SK-N-SH treated with all-trans-retinoic acid at 6 μM for 48 hours (cell line): ENCODE measurements at regions not wholly inside any gene's neighbourhood (a gene's known extent, or its start where the extent isn't known, plus 50 kb on each side); places are given as distances from the start of the nearest gene placed in this dataset.
A peak's percentile ranks its signal among the peaks of the same experiment; 100 is the strongest.

ENCODE experiments used
- ATAC-seq: fragments of 200-7000 bp; cut with Tn5 transposase; 3 replicates; pipeline ENCODE4 v1.9.1; 2020; ENCODE audit warnings: mild to moderate bottlenecking, moderate library complexity
- ARNTL ChIP-seq: fragments of 450-650 bp; formaldehyde crosslinking; IDR thresholded peaks from 2 replicates; pipeline ENCODE4 v1.5.0; 2020; ENCODE audit warnings: low read depth, mild to moderate bottlenecking, moderate library complexity, borderline replicate concordance
- BACH2 ChIP-seq: fragments of 250-450 bp; sonication (Bioruptor Pico); IDR thresholded peaks from 2 replicates; pipeline ENCODE4 v1.9.0; 2021; ENCODE audit warnings: mild to moderate bottlenecking, borderline replicate concordance
- CREB5 ChIP-seq: fragments of 250-450 bp; sonication (Bioruptor Pico); IDR thresholded peaks from 2 replicates; pipeline ENCODE4 v1.5.1; 2020; ENCODE audit warnings: low read depth, mild to moderate bottlenecking, moderate library complexity
- CSDC2 ChIP-seq: fragments of 250-450 bp; sonication (Bioruptor Pico); IDR thresholded peaks from 2 replicates; pipeline ENCODE4 v1.5.0; 2020; ENCODE audit warnings: mild to moderate bottlenecking, moderate library complexity
- ESRRG ChIP-seq: fragments of 250-450 bp; sonication (Bioruptor Pico); IDR thresholded peaks from 2 replicates; pipeline ENCODE4 v1.6.1; 2021; ENCODE audit warnings: mild to moderate bottlenecking
- GLIS3 ChIP-seq: fragments of 250-450 bp; sonication (Bioruptor Pico); IDR thresholded peaks from 2 replicates; pipeline ENCODE4 v1.5.0; 2020; ENCODE audit warnings: mild to moderate bottlenecking, moderate library complexity
- ISL1 ChIP-seq: fragments of 250-450 bp; sonication (Bioruptor Pico); IDR thresholded peaks from 2 replicates; pipeline ENCODE4 v2.1.2; 2022; ENCODE audit warnings: mild to moderate bottlenecking, moderate library complexity
- OSR1 ChIP-seq: fragments of 250-450 bp; sonication (Bioruptor Pico); IDR thresholded peaks from 2 replicates; pipeline ENCODE4 v1.8.0; 2022; ENCODE audit warnings: moderate library complexity, mild to moderate bottlenecking, inconsistent platforms
- PATZ1 ChIP-seq: fragments of 250-450 bp; sonication (Bioruptor Pico); IDR thresholded peaks from 2 replicates; pipeline ENCODE4 v1.8.0; 2020; ENCODE audit warnings: mild to moderate bottlenecking, moderate library complexity, borderline replicate concordance
- PPARA ChIP-seq: fragments of 250-450 bp; sonication (Bioruptor Pico); IDR thresholded peaks from 2 replicates; pipeline ENCODE4 v1.5.0; 2020; ENCODE audit warnings: mild to moderate bottlenecking, borderline replicate concordance
- RARB ChIP-seq: fragments of 250-450 bp; sonication (Bioruptor Pico); IDR thresholded peaks from 2 replicates; pipeline ENCODE4 v1.8.0; 2021; ENCODE audit warnings: mild to moderate bottlenecking, moderate library complexity
- TCF4 ChIP-seq: fragments of 250-450 bp; sonication (Bioruptor Pico); IDR thresholded peaks from 2 replicates; pipeline ENCODE4 v1.8.0; 2021; ENCODE audit warnings: mild to moderate bottlenecking, moderate library complexity, borderline replicate concordance
- TOX ChIP-seq: fragments of 250-450 bp; sonication (Bioruptor Pico); IDR thresholded peaks from 2 replicates; pipeline ENCODE4 v1.8.0; 2021; ENCODE audit warnings: mild to moderate bottlenecking, moderate library complexity, borderline replicate concordance
- TSHZ2 ChIP-seq: fragments of 250-450 bp; sonication (Bioruptor Pico); IDR thresholded peaks from 2 replicates; pipeline ENCODE4 v1.5.0; 2020; ENCODE audit warnings: mild to moderate bottlenecking, moderate library complexity
- ZC3H10 ChIP-seq: fragments of 250-450 bp; sonication (Bioruptor Pico); IDR thresholded peaks from 2 replicates; pipeline ENCODE4 v1.5.1; 2021; ENCODE audit warnings: mild to moderate bottlenecking, moderate library complexity
- ZFP3 ChIP-seq: fragments of 250-450 bp; sonication (Bioruptor Pico); IDR thresholded peaks from 2 replicates; pipeline ENCODE4 v1.5.0; 2020; ENCODE audit warnings: mild to moderate bottlenecking, moderate library complexity
- ZFP30 ChIP-seq: fragments of 450-650 bp; formaldehyde crosslinking; IDR thresholded peaks from 2 replicates; pipeline ENCODE4 v1.5.0; 2022; ENCODE audit warnings: mild to moderate bottlenecking, moderate library complexity
- ZNF565 ChIP-seq: fragments of 450-650 bp; formaldehyde crosslinking; conservative IDR thresholded peaks from 2 replicates; pipeline ENCODE4 v1.5.0; 2020; ENCODE audit warnings: low read depth, mild to moderate bottlenecking, moderate library complexity
- ZNF70 ChIP-seq: fragments of 450-650 bp; formaldehyde crosslinking; IDR thresholded peaks from 2 replicates; pipeline ENCODE4 v1.5.0; 2020; ENCODE audit warnings: mild to moderate bottlenecking, moderate library complexity
- ZNF8 ChIP-seq: fragments of 450-650 bp; formaldehyde crosslinking; IDR thresholded peaks from 2 replicates; pipeline ENCODE4 v1.5.0; 2020; ENCODE audit warnings: mild to moderate bottlenecking, moderate library complexity

- TF ChIP-seq TSHZ2 (CRISPR knock-in tag) (no peak), CSDC2 (CRISPR knock-in tag) (no peak), ZNF565 (no peak), TOX (no peak), ARNTL (CRISPR knock-in tag) (no peak), ZNF70 (CRISPR knock-in tag) (no peak), ESRRG (no peak), GLIS3 (CRISPR knock-in tag) (no peak), ISL1 (no peak)
Observed at GRCh38 chr17:79405823-79406222, 205.0 kb downstream of the RBFOX3 start (continued).

- no peak for ATAC-seq
- no peak for TF ChIP-seq TCF4 (CRISPR knock-in tag)
- TF ChIP-seq ZNF8, result no peak
- TF ChIP-seq RARB (CRISPR knock-in tag), result no peak
- no peak for TF ChIP-seq ZFP30
- TF ChIP-seq ZFP3, result no peak
- no peak for TF ChIP-seq CSDC2 (CRISPR knock-in tag)
- TF ChIP-seq PPARA (CRISPR knock-in tag), result no peak
- TF ChIP-seq CREB5 (CRISPR knock-in tag), result no peak
- no peak for TF ChIP-seq ESRRG
- no peak for TF ChIP-seq TSHZ2 (CRISPR knock-in tag)
- no peak for TF ChIP-seq ARNTL (CRISPR knock-in tag)
Observed at GRCh38 chr17:79404136-79404911, 206.5 kb downstream of the RBFOX3 start.

GRCh38 chr17:79401704-79402674 lies 208.9 kb downstream of the RBFOX3 start:
- TF ChIP-seq BACH2 (CRISPR knock-in tag), result no peak
- TF ChIP-seq, all 23 proteins: peak for 0
- no peak; the same call in 2 of the 3 replicates for ATAC-seq

GRCh38 chr17:79400989-79401703 lies 209.7 kb downstream of the RBFOX3 start:
- TF ChIP-seq TCF4 (CRISPR knock-in tag) (no peak), ZFP30 (no peak), OSR1 (no peak), RARB (CRISPR knock-in tag) (no peak), PATZ1 (no peak), ISL1 (no peak), ZC3H10 (no peak), ARNTL (CRISPR knock-in tag) (no peak), ZFP3 (no peak)
- peak; percentile 93 for ATAC-seq
